Activated CD4-positive, alpha-beta T cell treated with anti-CD3 and anti-CD28 coated beads, Interleukin-10, Interleukin-2, amounts not matched to agents 100 ng/mL and 50 ng/mL, durations not matched to agents 16 hours and 8 hours (primary cell): ENCODE measurements at regions not wholly inside any gene's neighbourhood (a gene's known extent, or its start where the extent isn't known, plus 50 kb on each side); places are given as distances from the start of the nearest gene placed in this dataset.
"Not testable (repeated sequence)": the region's sequence is repeated elsewhere in the genome, so short reads cannot be mapped to it uniquely, and the experiment has no call there.

Experiments used
- DNase-seq: peaks from one replicate; pipeline ENCODE4 v3.0.0-alpha.2; 2020

DNA sequence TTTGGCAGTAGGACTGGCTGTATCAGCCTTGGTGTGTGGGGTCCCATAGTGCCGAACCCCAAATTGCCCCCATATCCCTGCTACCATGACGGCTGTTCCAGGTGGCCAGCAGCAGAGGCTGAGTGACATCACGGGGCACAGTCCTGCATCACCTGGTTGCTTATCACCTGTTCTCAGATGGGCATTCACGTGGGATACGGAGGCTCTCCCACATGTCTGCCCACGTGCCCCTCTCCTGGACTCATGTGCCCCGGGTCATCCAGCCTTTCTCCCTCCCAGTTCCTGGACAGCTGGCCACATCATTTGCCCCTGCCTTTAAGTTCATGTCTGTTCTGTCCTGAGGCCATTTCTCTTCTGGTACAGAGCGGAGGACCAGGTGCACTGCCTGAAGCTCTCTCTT is 431.0 kb upstream of the B3GAT1 start:
- DNase-seq: no peak

DNA sequence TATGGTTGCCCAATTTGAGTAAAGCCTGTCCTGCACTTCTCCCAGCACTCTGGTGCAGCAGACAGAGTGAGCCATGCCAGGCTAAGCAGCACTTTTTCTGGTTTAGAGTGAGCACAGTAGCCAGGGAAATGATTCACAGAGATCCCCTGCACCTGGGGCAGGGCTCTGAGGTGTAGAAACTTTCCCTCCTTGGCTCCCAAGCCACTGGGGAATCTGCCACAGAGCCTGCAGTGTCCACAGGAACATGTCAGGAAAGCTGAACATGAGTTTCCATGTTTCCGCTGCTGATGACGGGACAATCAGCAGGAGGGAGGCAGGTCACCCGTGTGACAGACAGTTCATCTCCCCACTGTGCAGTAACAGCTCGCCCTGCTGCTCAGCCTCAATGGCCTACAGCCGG is 429.9 kb upstream of the B3GAT1 start:
- DNase-seq: no peak

DNA sequence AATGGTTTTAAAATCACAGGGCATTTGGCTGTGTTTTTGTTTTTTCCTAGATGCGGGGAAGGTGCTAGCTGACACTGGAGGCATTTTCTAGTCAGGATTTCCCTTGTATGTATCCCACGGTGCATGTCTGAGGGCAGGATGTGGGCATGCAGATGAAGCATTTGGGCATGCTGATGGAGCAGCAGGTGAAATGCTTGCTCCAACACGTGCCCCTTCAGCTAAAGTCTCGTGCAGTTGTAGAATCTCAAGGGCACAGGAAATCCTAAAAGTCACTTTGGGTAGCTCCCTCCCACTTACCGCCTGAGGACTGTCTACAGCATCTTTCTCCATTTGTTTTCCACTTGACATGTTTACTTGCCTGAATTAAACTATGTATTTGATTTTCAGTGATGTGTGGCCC is 429.4 kb upstream of the B3GAT1 start:
- no peak for DNase-seq

GRCh38 chr11:134840945-134841344 is 428.9 kb upstream of the B3GAT1 start:
- DNase-seq: no peak

- DNase-seq: not testable (repeated sequence)
Observed at GRCh38 chr11:134840165-134840564, 428.1 kb upstream of the B3GAT1 start.

GRCh38 chr11:134838708-134839107 is 426.7 kb upstream of the B3GAT1 start:
- no peak for DNase-seq

GRCh38 chr11:134837887-134838232 is 425.8 kb upstream of the B3GAT1 start:
- DNase-seq: no peak

- DNase-seq: no peak
Observed at GRCh38 chr11:134837166-134837886, 425.3 kb upstream of the B3GAT1 start.

- DNase-seq: no peak
Observed at GRCh38 chr11:134836561-134836960, 424.5 kb upstream of the B3GAT1 start.

GRCh38 chr11:134835561-134835960 is 423.5 kb upstream of the B3GAT1 start:
- no peak for DNase-seq

DNA sequence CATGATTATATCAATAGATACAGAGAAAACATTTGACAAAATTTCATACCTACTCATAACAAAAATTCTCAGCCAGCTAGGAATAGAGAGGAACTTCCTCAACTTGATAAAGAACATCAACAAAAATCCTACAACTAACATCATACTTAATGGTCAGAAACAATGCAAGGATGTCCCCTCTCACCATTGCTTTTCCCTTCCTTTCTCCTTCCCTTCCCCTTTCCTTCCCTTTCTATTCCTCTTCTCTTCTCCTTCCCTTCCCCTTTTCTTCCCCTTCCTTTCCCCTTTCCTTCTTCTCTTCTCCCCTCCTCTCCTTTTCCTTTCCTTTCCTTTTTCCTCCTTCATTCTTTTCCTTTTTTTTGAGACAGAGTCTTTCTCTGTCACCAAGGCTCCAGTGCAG is 418.3 kb upstream of the B3GAT1 start:
- no peak for DNase-seq

GRCh38 chr11:134823970-134824369 is 411.9 kb upstream of the B3GAT1 start:
- no peak for DNase-seq

DNA sequence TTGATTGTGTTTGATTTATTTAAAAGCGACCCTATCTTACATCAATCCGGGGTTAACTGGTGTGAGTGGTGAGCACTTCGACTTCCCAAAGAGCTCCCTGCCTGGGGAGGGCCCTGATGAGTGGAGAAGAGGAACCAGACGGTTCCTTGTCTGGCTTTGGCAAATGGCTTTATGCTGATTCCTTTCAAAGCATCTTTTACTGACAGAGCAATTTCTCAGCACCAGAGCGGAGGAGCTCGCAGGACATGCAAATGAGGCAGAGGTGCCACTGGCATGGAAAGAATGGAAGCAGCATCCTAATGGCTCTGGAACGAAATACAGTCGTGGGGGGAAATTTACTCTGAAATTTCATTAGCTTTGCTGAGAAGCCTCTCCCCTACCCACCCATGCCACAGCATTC is 410.9 kb upstream of the B3GAT1 start:
- DNase-seq: no peak

DNA sequence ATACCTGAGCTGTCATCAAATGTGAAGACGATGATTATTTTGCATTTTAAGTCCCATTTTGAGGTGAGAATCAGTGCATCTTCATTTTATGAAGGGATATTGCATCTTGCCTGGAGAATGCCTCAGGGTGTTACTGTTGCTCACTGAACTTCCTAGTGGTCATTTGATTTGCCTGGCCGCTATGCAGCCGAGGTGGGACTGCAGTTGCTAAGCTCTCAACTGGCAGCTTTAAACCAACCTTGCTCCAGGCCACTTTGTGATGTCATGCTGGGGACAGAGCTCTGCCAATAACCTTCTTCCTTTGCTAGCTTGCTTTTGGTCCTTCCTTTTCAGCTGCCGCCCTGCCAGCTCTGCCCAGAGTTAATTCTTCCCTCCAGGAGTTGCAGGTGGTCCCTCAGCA is 409.4 kb upstream of the B3GAT1 start:
- no peak for DNase-seq

GRCh38 chr11:134819041-134819440 is 407.0 kb upstream of the B3GAT1 start:
- no peak for DNase-seq

DNA sequence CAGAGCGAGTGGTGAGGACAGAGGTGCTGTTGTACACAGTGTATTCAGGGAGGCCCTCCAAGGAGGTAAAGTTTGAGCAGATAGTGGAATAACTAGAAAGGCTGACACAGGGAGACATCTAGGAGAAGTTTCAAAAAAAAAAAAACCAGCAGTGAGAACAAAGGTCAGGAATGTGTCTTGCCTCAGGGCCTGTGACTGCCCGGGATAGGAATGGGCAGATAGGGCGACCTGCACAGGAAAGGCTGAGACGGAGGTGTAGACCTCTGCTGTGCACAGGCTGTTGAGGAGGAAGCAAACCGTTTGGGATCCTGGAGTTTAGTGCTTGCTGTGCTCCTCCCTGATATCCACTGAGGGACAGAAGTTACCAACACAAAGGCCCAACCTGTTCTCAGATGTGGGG is 406.5 kb upstream of the B3GAT1 start:
- DNase-seq: no peak

GRCh38 chr11:134815404-134815803 is 403.4 kb upstream of the B3GAT1 start:
- no peak for DNase-seq

GRCh38 chr11:134807997-134808396 is 396.0 kb upstream of the B3GAT1 start:
- DNase-seq: no peak

DNA sequence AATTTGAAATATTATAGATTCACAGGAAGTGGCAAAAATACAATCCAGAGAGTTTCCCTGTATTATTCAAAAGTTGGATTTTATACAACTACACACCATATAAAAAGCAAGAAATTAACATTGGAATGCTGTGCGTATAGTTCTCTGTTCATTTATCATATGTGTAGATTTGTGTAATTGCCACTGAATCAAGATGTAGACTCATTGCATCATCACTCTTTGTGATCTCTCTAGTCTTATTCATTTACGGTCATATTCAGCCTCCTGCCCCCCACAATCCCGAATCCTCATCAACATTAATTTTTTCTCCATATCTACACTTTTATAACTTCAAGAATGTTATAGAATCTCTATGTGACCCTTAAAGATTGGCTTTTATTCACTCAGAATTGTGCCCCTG is 390.6 kb upstream of the B3GAT1 start:
- DNase-seq: no peak

GRCh38 chr11:134802116-134802515 is 390.1 kb upstream of the B3GAT1 start:
- DNase-seq: no peak

DNA sequence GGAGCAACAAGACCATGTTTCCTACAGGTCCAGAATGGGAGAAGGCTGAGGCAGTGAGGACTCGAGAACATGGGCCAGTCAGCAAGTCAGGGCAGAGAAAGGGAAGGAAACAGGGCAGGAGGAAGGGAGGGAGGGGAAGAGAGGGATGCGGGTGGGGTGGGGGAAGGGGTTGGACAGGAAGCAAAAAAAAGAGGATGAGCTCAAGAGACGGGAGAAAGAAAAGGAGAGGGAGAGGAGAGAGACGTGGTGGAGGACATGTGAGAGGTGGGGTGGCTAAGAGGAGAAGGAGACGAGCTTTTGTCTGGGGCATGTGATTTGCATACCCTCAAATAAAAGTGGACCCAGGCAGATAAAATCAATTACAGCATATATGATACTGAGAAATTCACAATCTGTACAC is 389.5 kb upstream of the B3GAT1 start:
- DNase-seq: no peak

DNA sequence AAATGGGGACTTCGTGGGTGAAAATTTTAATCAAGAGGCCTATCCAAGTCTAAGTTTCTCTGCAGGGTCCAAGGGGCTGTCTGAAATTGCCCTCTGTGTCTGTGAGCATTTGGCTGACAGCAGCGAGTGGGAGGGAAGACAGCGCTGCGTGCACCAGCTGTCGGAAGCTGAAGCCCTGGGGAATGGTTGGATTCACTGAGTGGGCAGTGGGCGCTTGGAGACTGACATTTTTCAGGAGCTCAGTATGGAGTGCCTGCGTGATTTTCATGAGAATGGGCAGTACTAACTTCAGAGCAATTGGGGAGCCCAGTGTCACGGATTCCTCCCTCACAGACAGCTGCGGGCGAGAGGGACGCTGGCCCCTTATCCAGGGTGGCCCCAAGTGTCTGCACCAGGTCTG is 388.8 kb upstream of the B3GAT1 start:
- no peak for DNase-seq

DNA sequence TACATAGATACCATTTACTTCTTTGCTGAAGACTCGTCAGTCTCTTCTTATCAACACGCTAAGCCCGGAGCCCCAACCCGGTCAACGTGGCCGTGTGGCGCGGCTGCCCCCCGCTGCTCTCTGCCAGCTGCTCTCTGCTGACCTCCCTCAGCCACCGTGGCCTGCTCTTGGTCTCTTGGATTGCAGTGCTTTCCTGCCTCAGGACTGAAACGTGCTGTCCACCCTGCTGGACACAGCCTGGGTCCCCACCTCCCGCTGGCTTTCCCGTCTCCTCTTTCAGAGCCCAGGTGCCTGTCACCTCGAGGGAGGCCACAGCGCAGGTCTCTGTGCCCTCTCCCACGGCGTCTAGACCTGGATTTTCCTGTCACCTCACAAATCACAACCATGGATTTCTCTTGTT is 388.1 kb upstream of the B3GAT1 start:
- no peak for DNase-seq

- no peak for DNase-seq
Observed at GRCh38 chr11:134799386-134799785, 387.3 kb upstream of the B3GAT1 start.

- no peak for DNase-seq
Observed at GRCh38 chr11:134797411-134798089, 385.5 kb upstream of the B3GAT1 start.
